ENCODE measurements at regions not wholly inside any gene's neighbourhood (a gene's known extent, or its start where the extent isn't known, plus 50 kb on each side); places are given as distances from the start of the nearest gene placed in this dataset.

DNA sequence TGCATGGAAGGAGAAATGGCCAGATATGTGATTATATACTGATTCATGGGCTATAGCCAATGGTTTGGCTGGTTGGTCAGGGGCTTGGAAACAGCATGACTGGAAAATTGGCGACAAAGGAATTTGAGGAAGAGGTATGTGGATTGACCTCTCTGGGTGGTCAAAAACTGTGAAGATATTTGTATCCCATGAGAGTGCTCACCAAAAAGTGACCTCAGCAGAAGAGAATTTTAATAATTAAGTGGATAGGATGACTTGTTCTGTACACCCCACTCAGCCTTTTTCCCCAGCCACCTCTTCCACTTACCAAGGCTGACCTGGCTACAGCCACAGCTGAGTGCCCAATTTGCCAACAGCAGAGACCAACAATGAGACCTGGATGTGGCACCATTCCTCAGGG lies 146.7 kb downstream of the GPR37 start:
- TF ChIP-seq EZH2 (IDR thresholded peaks at IDR 0.05; ENCODE audit: insufficient read depth, poor library complexity, severe bottlenecking) (no peak), EZH2phosphoT487 (IDR thresholded peaks at IDR 0.05; ENCODE audit: insufficient read depth, low read depth) (no peak)

All from GM23248 (cell line).